HCT116 (cell line): ENCODE measurements at regions not wholly inside any gene's neighbourhood (a gene's known extent, or its start where the extent isn't known, plus 50 kb on each side); places are given as distances from the start of the nearest gene placed in this dataset.

Experiments used
- ATAC-seq: fragments of 200-7000 bp; cut with Tn5 transposase; 2 replicates; pipeline ENCODE4 v1.9.1; 2020; ENCODE audit warnings: mild to moderate bottlenecking, moderate library complexity
- BruUV-seq: library from RNA; stranded (reverse); fragments of 400-500 nt; replicated peaks from 2 replicates; lab custom pipeline; 2021; lab: Mats Ljungman, UMichigan
- CTCF ChIA-PET: fragments of 300-600 bp; sonication (Branson Sonifier 250); formaldehyde crosslinking; loops from one replicate; lab custom pipeline; 2021; ENCODE audit warnings: antibody characterized with exemption; lab: Charles Lee
- POLR2A ChIA-PET: fragments of 300-600, 350-600 bp; sonication (Branson Sonifier 250); formaldehyde crosslinking; loops from one replicate; lab custom pipeline; 2021; ENCODE audit warnings: antibody characterized with exemption; lab: Charles Lee
- RAD21 ChIA-PET, 2 experiments: fragments of 300-600 bp; sonication (Branson Sonifier 250); formaldehyde crosslinking; loops; one replicate each; lab custom pipeline; 2023; ENCODE audit warnings: low total read pairs in 2 of 2; ENCODE audit not compliant: uncharacterized antibody in 2 of 2, unreplicated experiment in 2 of 2, low non-redundant PET in 1 of 2; lab: Charles Lee
- DNase-seq: peaks from one replicate; pipeline ENCODE4 v3.0.0-alpha.2; 2010; ENCODE audit warnings: low read depth, low spot score
- H2AFZ ChIP-seq: fragments of 200-600 bp; shearing (Covaris generic), sonication (generic); 2 replicates; pipeline ENCODE4 v1.6.1; 2017; ENCODE audit warnings: low read depth, mixed run types, mixed read lengths, antibody characterized with exemption, low read length; ENCODE audit not compliant: poor library complexity, severe bottlenecking
- H3K27ac ChIP-seq: 2 replicates; pipeline ENCODE4 v1.5.1; 2012; ENCODE audit warnings: low read depth, low read length
- H3K27me3 ChIP-seq: fragments of 200-600 bp; sonication (generic); 2 replicates; pipeline ENCODE4 v1.6.1; 2016; ENCODE audit warnings: mixed run types, low read length, mixed read lengths; ENCODE audit not compliant: insufficient read depth
- H3K36me3 ChIP-seq, 2 experiments: fragments of 200-500 bp in 1 of 2; fragments of 200-600 bp in 1 of 2; sonication (Bioruptor generic) in 1 of 2; sonication (generic) in 1 of 2; 2 replicates each; pipeline versions ENCODE4 v1.5.1 to v1.6.1; 2014 to 2016; ENCODE audit warnings: low read length in 2 of 2, inconsistent platforms in 1 of 2, mixed read lengths in 1 of 2, mixed run types in 1 of 2; ENCODE audit not compliant: insufficient read depth in 2 of 2, control insufficient read depth in 1 of 2
- H3K4me1 ChIP-seq, 2 experiments: fragments of 200-600 bp in 1 of 2; sonication (generic) in 1 of 2; 2 replicates each; pipeline versions ENCODE4 v1.5.1 to v1.6.1; 2012 to 2017; ENCODE audit warnings: low read length in 2 of 2, inconsistent platforms in 1 of 2, mild to moderate bottlenecking in 1 of 2, mixed read lengths in 1 of 2, mixed run types in 1 of 2, moderate library complexity in 1 of 2; ENCODE audit not compliant: insufficient read depth in 2 of 2, control insufficient read depth in 1 of 2
- H3K4me2 ChIP-seq: fragments of 200-600 bp; sonication (generic); 2 replicates; pipeline ENCODE4 v1.6.1; 2017; ENCODE audit warnings: mixed run types, low read length, mixed read lengths
- H3K4me3 ChIP-seq, 2 experiments: fragments of 200-600 bp in 1 of 2; sonication (generic) in 1 of 2; replicated peaks in 1 of 2; 2 replicates each; pipeline ENCODE4 v1.5.1; 2011 to 2016; ENCODE audit warnings: low read length in 2 of 2, control low read depth in 1 of 2, low read depth in 1 of 2, mild to moderate bottlenecking in 1 of 2, mixed read lengths in 1 of 2, mixed run types in 1 of 2
- H3K79me2 ChIP-seq: fragments of 200-600 bp; sonication (generic); 2 replicates; pipeline ENCODE4 v1.6.1; 2017; ENCODE audit warnings: mild to moderate bottlenecking, mixed run types, low read length, moderate library complexity, mixed read lengths; ENCODE audit not compliant: insufficient read depth
- H3K9ac ChIP-seq: fragments of 200-600 bp; sonication (generic); 2 replicates; pipeline ENCODE4 v1.6.1; 2016; ENCODE audit warnings: low read length, mixed read lengths
- H3K9me2 ChIP-seq: fragments of 200-600 bp; sonication (generic), shearing (Covaris generic); 2 replicates; pipeline ENCODE4 v1.6.1; 2017; ENCODE audit warnings: mixed run types, mild to moderate bottlenecking, moderate library complexity; ENCODE audit not compliant: insufficient read depth
- H3K9me3 ChIP-seq, 2 experiments: fragments of 200-500 bp in 1 of 2; fragments of 200-600 bp in 1 of 2; sonication (Bioruptor generic) in 1 of 2; sonication (generic) in 1 of 2; 2 replicates each; pipeline ENCODE4 v1.6.1; 2014 to 2017; ENCODE audit warnings: low read length in 2 of 2, mixed read lengths in 2 of 2, inconsistent platforms in 1 of 2, low read depth in 1 of 2, mild to moderate bottlenecking in 1 of 2, mixed run types in 1 of 2, moderate library complexity in 1 of 2; ENCODE audit not compliant: control insufficient read depth in 1 of 2, insufficient read depth in 1 of 2
- H4K20me1 ChIP-seq: fragments of 200-600 bp; sonication (generic), shearing (Covaris generic); 2 replicates; pipeline ENCODE4 v1.6.1; 2017; ENCODE audit warnings: mixed run types, mild to moderate bottlenecking, moderate library complexity; ENCODE audit not compliant: insufficient read depth
- CBX3 ChIP-seq: IDR thresholded peaks from 2 replicates; pipeline ENCODE4 v1.6.1; 2012; ENCODE audit warnings: low read depth
- CEBPB ChIP-seq: IDR thresholded peaks from 2 replicates; pipeline ENCODE4 v1.6.1; 2012; ENCODE audit warnings: low read depth
- EGR1 ChIP-seq: IDR thresholded peaks from 2 replicates; pipeline ENCODE4 v1.6.1; 2012; ENCODE audit warnings: low read depth
- EZH2 ChIP-seq: fragments of 200-600 bp; sonication (generic); IDR thresholded peaks from 2 replicates; pipeline ENCODE4 v1.6.1; 2017; ENCODE audit warnings: antibody characterized with exemption, mixed run types
- EZH2phosphoT487 ChIP-seq: fragments of 200-600 bp; IDR thresholded peaks from 2 replicates; pipeline ENCODE4 v1.6.1; 2018; ENCODE audit warnings: antibody characterized with exemption, borderline replicate concordance
- JUND ChIP-seq: IDR thresholded peaks from 2 replicates; pipeline ENCODE4 v1.6.1; 2012
- POLR2AphosphoS5 ChIP-seq: IDR thresholded peaks from 2 replicates; pipeline ENCODE4 v1.6.1; 2011; ENCODE audit warnings: mild to moderate bottlenecking, low read depth, low read length, moderate library complexity
- RAD21 ChIP-seq: IDR thresholded peaks from 2 replicates; pipeline ENCODE4 v1.6.1; 2012; ENCODE audit warnings: low read depth, mild to moderate bottlenecking
- SIN3A ChIP-seq: IDR thresholded peaks from 2 replicates; pipeline ENCODE4 v1.6.1; 2012; ENCODE audit warnings: low read depth
- SP1 ChIP-seq: IDR thresholded peaks from 2 replicates; pipeline ENCODE4 v1.6.1; 2012; ENCODE audit warnings: low read depth
- SRF ChIP-seq: IDR thresholded peaks from 2 replicates; pipeline ENCODE4 v1.6.1; 2012; ENCODE audit warnings: low read depth
- YY1 ChIP-seq: IDR thresholded peaks from 2 replicates; pipeline ENCODE4 v1.6.1; 2011; ENCODE audit warnings: low read length, low read depth, moderate library complexity, mild to moderate bottlenecking; ENCODE audit not compliant: insufficient replicate concordance; ENCODE audit errors: extremely low read depth
- ZFX ChIP-seq: fragments of 450-650 bp; IDR thresholded peaks from 2 replicates; pipeline ENCODE4 v1.6.1; 2017
- ZNF274 ChIP-seq: fragments of 200-500 bp; sonication (Bioruptor generic); IDR thresholded peaks from 2 replicates; pipeline ENCODE4 v1.6.1; 2014; ENCODE audit warnings: mild to moderate bottlenecking, low read depth, low read length, inconsistent platforms
- intact Hi-C: fragments of 100-400 bp; cut with micrococcal nuclease; formaldehyde crosslinking; loops from 2 replicates; pipeline ENCODE4 v1.10.0; 2022
- TF ChIP-seq, protein P1 (sequence below): IDR thresholded peaks from 2 replicates; pipeline ENCODE4 v1.6.1; 2012
- TF ChIP-seq, protein P2 (sequence below): IDR thresholded peaks from 2 replicates; pipeline ENCODE4 v1.6.1; 2011; ENCODE audit warnings: mild to moderate bottlenecking, low read length, moderate library complexity; ENCODE audit not compliant: insufficient replicate concordance; ENCODE audit errors: extremely low read depth
- TF ChIP-seq, protein P3 (sequence below), 3 experiments: fragments of 200-600 bp in 1 of 3; sonication (generic) in 1 of 3; IDR thresholded peaks in 2 of 3; conservative IDR thresholded peaks in 1 of 3; 2 replicates each; pipeline ENCODE4 v1.5.1; 2012 to 2017; ENCODE audit warnings: low read depth in 2 of 3, low read length in 2 of 3, antibody characterized with exemption in 1 of 3, borderline replicate concordance in 1 of 3, control low read depth in 1 of 3, mild to moderate bottlenecking in 1 of 3, mixed read lengths in 1 of 3, mixed run types in 1 of 3, moderate library complexity in 1 of 3; ENCODE audit not compliant: insufficient read depth in 1 of 3

DNA sequence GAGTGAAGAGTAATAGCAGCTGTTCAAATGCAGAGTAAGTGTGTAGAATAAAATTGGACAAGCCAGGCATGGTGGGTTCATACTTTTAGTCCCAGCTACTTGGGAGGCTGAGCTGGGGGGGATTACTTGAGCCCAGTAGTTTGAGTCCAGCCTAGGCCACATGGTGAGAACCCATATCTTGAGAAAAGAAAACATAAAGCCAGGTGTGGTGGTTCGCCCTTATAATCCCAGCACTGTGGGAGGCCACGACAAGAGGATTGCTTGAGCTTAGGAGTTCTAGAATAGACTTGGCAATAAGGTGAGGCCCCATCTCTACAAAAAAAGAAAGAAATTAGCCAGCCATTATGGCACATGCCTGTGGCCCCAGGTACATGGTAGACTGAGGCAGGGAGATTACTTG, 1241.1 kb downstream of the UQCRFS1 start:
- DNase-seq, result no peak
- ChIA-PET CTCF (no interaction called here), POLR2A (no interaction called here), RAD21 (no interaction called here)
- Histone ChIP-seq H3K79me2 (no peaks in the 10 kb centered on the region), H3K9me3 (peaks cover 5 to 7% of the 10 kb centered on the region in 2 experiments; a peak in 2 of 4 replicates), H2AFZ (no peak overlapping the region), H3K4me3 (no peak overlapping the region), H3K27ac (no peak overlapping the region), H3K4me2 (no peak overlapping the region), H3K36me3 (no peaks in the 10 kb centered on the region), H3K27me3 (no peaks in the 10 kb centered on the region), H4K20me1 (no peaks in the 10 kb centered on the region), H3K4me1 (no peaks in the 10 kb centered on the region), H3K9ac (no peak overlapping the region), H3K9me2 (no peaks in the 10 kb centered on the region)
- TF ChIP-seq, protein P1, sequence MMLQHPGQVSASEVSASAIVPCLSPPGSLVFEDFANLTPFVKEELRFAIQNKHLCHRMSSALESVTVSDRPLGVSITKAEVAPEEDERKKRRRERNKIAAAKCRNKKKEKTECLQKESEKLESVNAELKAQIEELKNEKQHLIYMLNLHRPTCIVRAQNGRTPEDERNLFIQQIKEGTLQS, result no peak
- TF ChIP-seq SRF (no peak), SIN3A (no peak), EZH2phosphoT487 (no peak), EGR1 (no peak), POLR2AphosphoS5 (no peak), ZNF274 (no peak), ZFX (no peak), YY1 (no peak), SP1 (no peak), JUND (no peak), EZH2 (no peak), RAD21 (no peak), CEBPB (no peak), CBX3 (no peak)
- TF ChIP-seq, protein P2, sequence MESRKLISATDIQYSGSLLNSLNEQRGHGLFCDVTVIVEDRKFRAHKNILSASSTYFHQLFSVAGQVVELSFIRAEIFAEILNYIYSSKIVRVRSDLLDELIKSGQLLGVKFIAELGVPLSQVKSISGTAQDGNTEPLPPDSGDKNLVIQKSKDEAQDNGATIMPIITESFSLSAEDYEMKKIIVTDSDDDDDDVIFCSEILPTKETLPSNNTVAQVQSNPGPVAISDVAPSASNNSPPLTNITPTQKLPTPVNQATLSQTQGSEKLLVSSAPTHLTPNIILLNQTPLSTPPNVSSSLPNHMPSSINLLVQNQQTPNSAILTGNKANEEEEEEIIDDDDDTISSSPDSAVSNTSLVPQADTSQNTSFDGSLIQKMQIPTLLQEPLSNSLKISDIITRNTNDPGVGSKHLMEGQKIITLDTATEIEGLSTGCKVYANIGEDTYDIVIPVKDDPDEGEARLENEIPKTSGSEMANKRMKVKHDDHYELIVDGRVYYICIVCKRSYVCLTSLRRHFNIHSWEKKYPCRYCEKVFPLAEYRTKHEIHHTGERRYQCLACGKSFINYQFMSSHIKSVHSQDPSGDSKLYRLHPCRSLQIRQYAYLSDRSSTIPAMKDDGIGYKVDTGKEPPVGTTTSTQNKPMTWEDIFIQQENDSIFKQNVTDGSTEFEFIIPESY, result no peak
- TF ChIP-seq, protein P3, sequence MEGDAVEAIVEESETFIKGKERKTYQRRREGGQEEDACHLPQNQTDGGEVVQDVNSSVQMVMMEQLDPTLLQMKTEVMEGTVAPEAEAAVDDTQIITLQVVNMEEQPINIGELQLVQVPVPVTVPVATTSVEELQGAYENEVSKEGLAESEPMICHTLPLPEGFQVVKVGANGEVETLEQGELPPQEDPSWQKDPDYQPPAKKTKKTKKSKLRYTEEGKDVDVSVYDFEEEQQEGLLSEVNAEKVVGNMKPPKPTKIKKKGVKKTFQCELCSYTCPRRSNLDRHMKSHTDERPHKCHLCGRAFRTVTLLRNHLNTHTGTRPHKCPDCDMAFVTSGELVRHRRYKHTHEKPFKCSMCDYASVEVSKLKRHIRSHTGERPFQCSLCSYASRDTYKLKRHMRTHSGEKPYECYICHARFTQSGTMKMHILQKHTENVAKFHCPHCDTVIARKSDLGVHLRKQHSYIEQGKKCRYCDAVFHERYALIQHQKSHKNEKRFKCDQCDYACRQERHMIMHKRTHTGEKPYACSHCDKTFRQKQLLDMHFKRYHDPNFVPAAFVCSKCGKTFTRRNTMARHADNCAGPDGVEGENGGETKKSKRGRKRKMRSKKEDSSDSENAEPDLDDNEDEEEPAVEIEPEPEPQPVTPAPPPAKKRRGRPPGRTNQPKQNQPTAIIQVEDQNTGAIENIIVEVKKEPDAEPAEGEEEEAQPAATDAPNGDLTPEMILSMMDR (IDR thresholded peaks at IDR 0.05 in 2 of 3, conservative IDR thresholded peaks at IDR 0.05 in 1 of 3; ENCODE audit: borderline replicate concordance in 1 of 3, insufficient read depth in 1 of 3, low read depth in 2 of 3, low read length in 2 of 3), result no peak
- intact Hi-C loops, result no loop called here
- BruUV-seq, result no TSS peak
- ATAC-seq, result no peak
